GM10266 (cell line): ENCODE measurements at regions not wholly inside any gene's neighbourhood (a gene's known extent, or its start where the extent isn't known, plus 50 kb on each side); places are given as distances from the start of the nearest gene placed in this dataset.
"Not testable (repeated sequence)": the region's sequence is repeated elsewhere in the genome, so short reads cannot be mapped to it uniquely, and the experiment has no call there.

Source experiments
- DNase-seq: peaks from one replicate; pipeline ENCODE4 v3.0.0; 2012; ENCODE audit errors: extremely low spot score
- TF ChIP-seq, protein P1 (sequence below): IDR thresholded peaks from 2 replicates; pipeline ENCODE4 v1.5.1; 2012; ENCODE audit warnings: mild to moderate bottlenecking, low read depth; ENCODE audit not compliant: control insufficient read depth, insufficient read depth; ENCODE audit errors: missing control alignments

- TF ChIP-seq, protein P1, sequence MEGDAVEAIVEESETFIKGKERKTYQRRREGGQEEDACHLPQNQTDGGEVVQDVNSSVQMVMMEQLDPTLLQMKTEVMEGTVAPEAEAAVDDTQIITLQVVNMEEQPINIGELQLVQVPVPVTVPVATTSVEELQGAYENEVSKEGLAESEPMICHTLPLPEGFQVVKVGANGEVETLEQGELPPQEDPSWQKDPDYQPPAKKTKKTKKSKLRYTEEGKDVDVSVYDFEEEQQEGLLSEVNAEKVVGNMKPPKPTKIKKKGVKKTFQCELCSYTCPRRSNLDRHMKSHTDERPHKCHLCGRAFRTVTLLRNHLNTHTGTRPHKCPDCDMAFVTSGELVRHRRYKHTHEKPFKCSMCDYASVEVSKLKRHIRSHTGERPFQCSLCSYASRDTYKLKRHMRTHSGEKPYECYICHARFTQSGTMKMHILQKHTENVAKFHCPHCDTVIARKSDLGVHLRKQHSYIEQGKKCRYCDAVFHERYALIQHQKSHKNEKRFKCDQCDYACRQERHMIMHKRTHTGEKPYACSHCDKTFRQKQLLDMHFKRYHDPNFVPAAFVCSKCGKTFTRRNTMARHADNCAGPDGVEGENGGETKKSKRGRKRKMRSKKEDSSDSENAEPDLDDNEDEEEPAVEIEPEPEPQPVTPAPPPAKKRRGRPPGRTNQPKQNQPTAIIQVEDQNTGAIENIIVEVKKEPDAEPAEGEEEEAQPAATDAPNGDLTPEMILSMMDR: no peak
- DNase-seq: no peak
Measured at GRCh38 chr9:111744363-111744762, 50.4 kb downstream of the SHOC1 start.

DNA sequence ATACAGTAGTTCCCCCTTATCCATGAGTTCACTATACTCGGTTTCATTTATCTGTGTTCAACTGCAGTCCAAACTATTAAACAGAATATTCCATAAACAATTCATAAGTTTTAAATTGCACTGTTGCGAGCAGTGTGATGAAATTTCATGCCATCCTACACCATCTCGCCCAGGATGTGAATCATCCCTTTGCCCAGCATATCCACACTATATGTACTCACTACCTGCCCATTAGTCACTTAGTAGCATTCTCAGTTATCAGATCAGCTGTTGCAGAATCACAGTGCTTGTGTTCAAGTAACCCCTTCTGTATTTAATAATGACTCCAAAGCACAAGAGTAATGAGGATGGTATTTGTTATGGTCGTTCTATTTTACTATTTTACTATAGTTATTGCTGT is 51.5 kb downstream of the SHOC1 start:
- DNase-seq: no peak
- TF ChIP-seq, protein P1: no peak

DNA sequence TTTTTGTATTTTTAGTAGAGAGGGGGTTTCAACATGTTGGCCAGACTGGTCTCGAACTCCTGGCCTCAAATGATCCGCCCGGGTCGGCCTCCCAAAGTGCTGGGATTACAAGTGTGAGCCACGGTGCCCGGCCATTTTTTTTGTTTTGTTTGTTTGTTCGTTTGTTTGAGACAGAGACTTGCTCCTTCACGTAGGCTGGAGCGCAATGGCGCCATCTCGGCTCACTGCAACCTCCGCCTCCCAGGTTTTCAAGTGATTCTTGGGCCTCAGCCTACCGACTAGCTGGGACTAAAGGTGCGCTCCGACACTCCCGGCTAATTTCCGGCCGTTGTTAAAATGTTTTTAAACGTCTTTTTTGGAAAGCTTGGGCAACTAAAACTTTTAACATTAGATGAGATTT is 54.0 kb downstream of the SHOC1 start:
- TF ChIP-seq, protein P1: no peak
- DNase-seq: no peak

GRCh38 chr9:111736714-111737113 is 58.0 kb downstream of the SHOC1 start:
- TF ChIP-seq, protein P1: no peak
- DNase-seq: no peak

DNA sequence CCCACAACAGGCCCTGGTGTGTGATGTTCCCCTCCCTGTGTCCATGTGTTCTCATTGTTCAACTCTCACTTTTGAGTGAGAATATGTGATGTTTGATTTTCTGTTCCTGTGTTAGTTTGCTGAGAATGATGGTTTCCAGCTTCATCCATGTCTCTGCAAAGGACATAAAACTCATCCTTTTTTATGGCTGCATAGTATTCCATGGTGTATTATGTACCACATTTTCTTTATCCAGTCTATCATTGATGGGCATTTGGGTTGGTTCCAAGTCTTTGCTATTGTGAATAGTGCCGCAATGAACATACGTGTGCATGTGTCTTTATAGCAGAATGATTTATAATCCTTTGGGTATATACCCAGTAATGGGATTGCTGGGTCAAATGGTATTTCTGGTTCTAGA is 59.4 kb downstream of the SHOC1 start:
- not testable (repeated sequence) for DNase-seq

DNA sequence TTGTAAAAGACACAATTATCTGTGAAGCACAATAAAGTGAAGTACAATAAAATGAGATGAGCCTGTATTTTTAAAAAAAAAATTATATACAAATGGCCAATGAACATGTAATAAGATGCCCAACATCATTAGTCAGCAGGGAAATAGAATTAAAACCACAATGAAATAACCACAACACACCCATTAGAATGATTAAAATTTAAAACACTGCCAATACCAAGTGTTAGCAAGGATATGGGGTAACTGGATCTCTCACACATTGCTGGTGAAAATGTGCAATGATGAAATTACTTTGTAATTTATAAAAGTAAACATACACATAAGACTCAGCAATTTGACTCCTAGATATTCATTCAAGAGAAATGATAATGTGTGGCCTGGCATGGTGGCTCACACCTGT is 62.8 kb downstream of the SHOC1 start:
- TF ChIP-seq, protein P1: no peak
- DNase-seq: no peak

DNA sequence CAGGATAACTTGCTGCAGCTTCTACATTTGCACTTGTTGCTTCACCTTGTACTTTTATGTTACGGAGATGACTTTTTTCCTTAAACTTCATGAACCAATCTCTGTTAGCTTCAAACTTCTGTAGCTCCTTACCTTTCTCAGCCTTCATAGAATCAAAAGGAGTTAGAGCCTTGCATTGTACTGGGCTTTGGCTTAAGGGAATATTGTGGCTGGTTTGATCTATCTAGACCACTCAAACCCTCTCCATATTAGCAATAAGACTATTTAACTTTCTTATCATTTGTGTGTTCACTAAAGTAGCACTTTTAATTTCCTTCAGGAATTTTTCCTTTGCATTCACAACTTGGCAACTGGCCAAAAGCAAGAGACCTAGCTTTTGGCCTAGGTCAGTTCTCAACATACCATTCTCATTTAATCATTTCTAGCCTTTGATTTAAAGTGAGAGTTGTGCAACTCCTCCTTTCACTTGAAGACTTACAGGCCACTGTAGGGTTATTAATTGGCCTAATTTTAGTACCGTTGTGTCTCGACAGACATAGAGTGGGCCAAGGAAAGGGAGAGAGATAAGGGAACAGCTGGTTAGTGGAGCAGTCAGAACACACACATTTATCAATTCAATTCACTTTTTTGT is 63.7 kb downstream of the SHOC1 start:
- DNase-seq: no peak
- TF ChIP-seq, protein P1: no peak
